ENCODE measurements at regions not wholly inside any gene's neighbourhood (a gene's known extent, or its start where the extent isn't known, plus 50 kb on each side); places are given as distances from the start of the nearest gene placed in this dataset.

DNA sequence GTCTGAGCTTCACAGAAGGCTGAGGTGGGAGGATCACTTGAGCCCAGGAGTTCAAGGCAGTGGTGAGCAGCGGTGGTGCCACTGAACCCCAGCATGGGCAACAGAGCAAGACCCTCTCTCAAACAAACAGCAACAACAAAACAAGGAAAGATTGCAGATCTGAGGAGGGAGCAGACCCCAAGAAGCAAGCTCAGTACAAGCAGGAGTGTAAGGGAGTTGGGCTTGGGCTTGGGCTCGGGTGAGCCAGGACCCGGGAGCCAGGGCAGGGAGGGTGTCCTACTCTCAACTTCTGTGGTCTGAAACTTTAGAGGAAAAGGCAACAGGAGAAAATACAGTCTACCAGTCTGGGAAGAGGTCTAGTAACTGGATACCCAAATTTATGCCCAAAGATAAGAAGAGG is 92.0 kb upstream of the RAB12 start:
- H3K9me3 ChIP-seq (ENCODE audit: low read depth): no peaks in the 10 kb centered on the region
- no peaks in the 10 kb centered on the region for H3K79me2 ChIP-seq (ENCODE audit: insufficient read depth)
- 61 to 80% methylated on average over 3 of the region's 3 CpGs for WGBS, 2 experiments (ENCODE audit: low coverage in 1 of 2, low lambda C conversion rate in 2 of 2, missing lambda C conversion rate in 2 of 2)
- TF ChIP-seq EZH2phosphoT487 (IDR thresholded peaks at IDR 0.05; ENCODE audit: insufficient read depth, low read depth) (no peak), EZH2 (IDR thresholded peaks at IDR 0.05; ENCODE audit: insufficient read depth, poor library complexity, severe bottlenecking) (no peak)
- H3K27ac ChIP-seq: no peak overlapping the region
- H3K4me3 ChIP-seq: no peak overlapping the region
- no peaks in the 10 kb centered on the region; the same call in 1 of the 2 replicates for H3K27me3 ChIP-seq (replicated peaks; ENCODE audit: insufficient read depth)
- in situ Hi-C loops (cut with MboI): no loop called here
- no peaks in the 10 kb centered on the region for H4K20me1 ChIP-seq (ENCODE audit: insufficient read depth)
- H3F3A ChIP-seq (ENCODE audit: insufficient read depth): no peaks in the 10 kb centered on the region
- H3K36me3 ChIP-seq (ENCODE audit: low read depth): no peaks in the 10 kb centered on the region
- DNase-seq: no peak
- no peak overlapping the region for H3K9ac ChIP-seq
- H2AFZ ChIP-seq: no peak overlapping the region
- H3K4me1 ChIP-seq (ENCODE audit: insufficient read depth): no peaks in the 10 kb centered on the region
- no peak overlapping the region for H3K4me2 ChIP-seq (ENCODE audit: unreplicated experiment)
- no peaks in the 10 kb centered on the region for H3K9me2 ChIP-seq (ENCODE audit: insufficient read depth)

- no peaks in the 10 kb centered on the region for H3K79me2 ChIP-seq (ENCODE audit: insufficient read depth)
- H3K9ac ChIP-seq: no peak overlapping the region
- H3F3A ChIP-seq (ENCODE audit: insufficient read depth): no peaks in the 10 kb centered on the region
- DNase-seq: no peak
- in situ Hi-C loops (cut with MboI): no loop called here
- WGBS, 2 experiments (ENCODE audit: low coverage in 1 of 2, low lambda C conversion rate in 2 of 2, missing lambda C conversion rate in 2 of 2): 13 to 16% methylated on average over 2 of the region's 2 CpGs
- H3K36me3 ChIP-seq (ENCODE audit: low read depth): no peaks in the 10 kb centered on the region
- H3K4me2 ChIP-seq (ENCODE audit: unreplicated experiment): no peak overlapping the region
- H3K9me3 ChIP-seq (ENCODE audit: low read depth): no peaks in the 10 kb centered on the region
- no peaks in the 10 kb centered on the region for H3K4me1 ChIP-seq (ENCODE audit: insufficient read depth)
- no peak overlapping the region for H3K4me3 ChIP-seq
- no peaks in the 10 kb centered on the region; the same call in none of the 2 replicates for H3K27me3 ChIP-seq (replicated peaks; ENCODE audit: insufficient read depth)
- no peak for TF ChIP-seq EZH2 (IDR thresholded peaks at IDR 0.05; ENCODE audit: insufficient read depth, poor library complexity, severe bottlenecking)
- no peak for TF ChIP-seq EZH2phosphoT487 (IDR thresholded peaks at IDR 0.05; ENCODE audit: insufficient read depth, low read depth)
- no peak overlapping the region for H3K27ac ChIP-seq
- no peaks in the 10 kb centered on the region for H3K9me2 ChIP-seq (ENCODE audit: insufficient read depth)
- no peak overlapping the region for H2AFZ ChIP-seq
- H4K20me1 ChIP-seq (ENCODE audit: insufficient read depth): no peaks in the 10 kb centered on the region
Observed at GRCh38 chr18:8519102-8519501, 90.1 kb upstream of the RAB12 start.

DNA sequence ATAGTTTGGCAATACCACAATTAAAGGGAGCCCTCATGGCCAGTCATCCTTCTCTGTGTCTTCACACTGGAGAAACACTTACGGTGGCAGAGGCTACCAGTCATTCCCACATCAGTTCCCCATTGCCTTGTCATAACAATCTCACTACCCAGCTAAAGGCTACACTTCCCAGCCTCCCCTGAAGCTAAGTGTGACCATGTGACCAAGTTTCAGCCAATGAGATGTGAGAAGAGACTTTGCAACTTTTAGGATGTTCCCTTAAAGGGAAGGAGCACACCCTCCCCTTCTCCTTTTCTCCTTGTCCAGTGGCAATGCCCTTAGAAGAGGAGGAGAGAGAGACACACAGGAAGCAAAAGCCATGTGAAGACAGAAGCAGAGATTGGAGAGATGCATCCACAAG is 89.0 kb upstream of the RAB12 start:
- H3K9ac ChIP-seq: no peak overlapping the region
- no peaks in the 10 kb centered on the region for H3K9me2 ChIP-seq (ENCODE audit: insufficient read depth)
- 41 to 65% methylated on average over 1 of the region's 1 CpG for WGBS, 2 experiments (ENCODE audit: low coverage in 1 of 2, low lambda C conversion rate in 2 of 2, missing lambda C conversion rate in 2 of 2)
- H3K27ac ChIP-seq: no peak overlapping the region
- no peak overlapping the region for H3K4me2 ChIP-seq (ENCODE audit: unreplicated experiment)
- TF ChIP-seq EZH2 (IDR thresholded peaks at IDR 0.05; ENCODE audit: insufficient read depth, poor library complexity, severe bottlenecking): no peak
- no peak for TF ChIP-seq EZH2phosphoT487 (IDR thresholded peaks at IDR 0.05; ENCODE audit: insufficient read depth, low read depth)
- no peaks in the 10 kb centered on the region for H3K4me1 ChIP-seq (ENCODE audit: insufficient read depth)
- H2AFZ ChIP-seq: no peak overlapping the region
- no peaks in the 10 kb centered on the region for H4K20me1 ChIP-seq (ENCODE audit: insufficient read depth)
- no peaks in the 10 kb centered on the region for H3K79me2 ChIP-seq (ENCODE audit: insufficient read depth)
- DNase-seq: no peak
- no peaks in the 10 kb centered on the region; the same call in none of the 2 replicates for H3K27me3 ChIP-seq (replicated peaks; ENCODE audit: insufficient read depth)
- no peak overlapping the region for H3K4me3 ChIP-seq
- no peaks in the 10 kb centered on the region for H3K9me3 ChIP-seq (ENCODE audit: low read depth)
- in situ Hi-C loops (cut with MboI): no loop called here
- no peaks in the 10 kb centered on the region for H3F3A ChIP-seq (ENCODE audit: insufficient read depth)
- H3K36me3 ChIP-seq (ENCODE audit: low read depth): no peaks in the 10 kb centered on the region

DNA sequence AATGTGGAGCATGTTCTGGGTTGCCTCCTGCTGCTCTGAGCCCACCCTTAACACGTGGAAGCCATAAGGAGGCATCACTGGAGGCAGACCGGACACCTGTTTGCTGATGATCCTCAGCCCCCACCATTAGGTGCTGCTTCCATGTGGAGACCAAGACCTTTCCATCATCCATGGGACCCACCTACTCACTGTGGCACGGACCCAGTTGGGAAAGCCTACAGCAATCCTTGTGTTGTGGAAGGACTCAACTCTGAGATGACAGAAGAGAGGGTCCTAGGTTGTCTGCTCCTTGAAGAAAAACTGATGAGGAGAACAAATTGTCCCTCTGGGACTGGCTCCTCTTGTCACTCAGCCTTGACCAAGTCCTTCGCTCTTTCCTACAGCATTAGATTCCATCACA is 86.5 kb upstream of the RAB12 start:
- no peaks in the 10 kb centered on the region for H3F3A ChIP-seq (ENCODE audit: insufficient read depth)
- H3K9ac ChIP-seq: no peak overlapping the region
- no peaks in the 10 kb centered on the region for H3K4me1 ChIP-seq (ENCODE audit: insufficient read depth)
- no peak overlapping the region for H3K4me2 ChIP-seq (ENCODE audit: unreplicated experiment)
- no peak for DNase-seq
- no peaks in the 10 kb centered on the region for H3K36me3 ChIP-seq (ENCODE audit: low read depth)
- no peaks in the 10 kb centered on the region for H3K79me2 ChIP-seq (ENCODE audit: insufficient read depth)
- H3K27me3 ChIP-seq (replicated peaks; ENCODE audit: insufficient read depth): no peaks in the 10 kb centered on the region; the same call in none of the 2 replicates
- no peaks in the 10 kb centered on the region for H3K9me2 ChIP-seq (ENCODE audit: insufficient read depth)
- H3K4me3 ChIP-seq: no peak overlapping the region
- in situ Hi-C loops (cut with MboI): no loop called here
- H2AFZ ChIP-seq: no peak overlapping the region
- H4K20me1 ChIP-seq (ENCODE audit: insufficient read depth): no peaks in the 10 kb centered on the region
- H3K27ac ChIP-seq: no peak overlapping the region
- no peaks in the 10 kb centered on the region for H3K9me3 ChIP-seq (ENCODE audit: low read depth)
- WGBS, 2 experiments (ENCODE audit: low coverage in 1 of 2, low lambda C conversion rate in 2 of 2, missing lambda C conversion rate in 2 of 2): 45 to 47% methylated on average over 4 of the region's 4 CpGs
- TF ChIP-seq EZH2 (IDR thresholded peaks at IDR 0.05; ENCODE audit: insufficient read depth, poor library complexity, severe bottlenecking): no peak
- TF ChIP-seq EZH2phosphoT487 (IDR thresholded peaks at IDR 0.05; ENCODE audit: insufficient read depth, low read depth): no peak

GRCh38 chr18:8525692-8526091 is 83.5 kb upstream of the RAB12 start:
- Histone ChIP-seq H3K4me1 (ENCODE audit: insufficient read depth) (no peaks in the 10 kb centered on the region), H3K79me2 (ENCODE audit: insufficient read depth) (no peaks in the 10 kb centered on the region), H3K9me3 (ENCODE audit: low read depth) (no peaks in the 10 kb centered on the region), H3K27ac (no peak overlapping the region), H3K36me3 (ENCODE audit: low read depth) (no peaks in the 10 kb centered on the region), H3K9me2 (ENCODE audit: insufficient read depth) (no peaks in the 10 kb centered on the region), H3K9ac (no peak overlapping the region), H3K4me2 (ENCODE audit: unreplicated experiment) (no peak overlapping the region), H3K4me3 (no peak overlapping the region), H3K27me3 (replicated peaks; ENCODE audit: insufficient read depth) (no peaks in the 10 kb centered on the region; the same call in none of the 2 replicates), H3F3A (ENCODE audit: insufficient read depth) (no peaks in the 10 kb centered on the region), H2AFZ (no peak overlapping the region), H4K20me1 (ENCODE audit: insufficient read depth) (no peaks in the 10 kb centered on the region)
- TF ChIP-seq EZH2phosphoT487 (IDR thresholded peaks at IDR 0.05; ENCODE audit: insufficient read depth, low read depth): no peak
- TF ChIP-seq EZH2 (IDR thresholded peaks at IDR 0.05; ENCODE audit: insufficient read depth, poor library complexity, severe bottlenecking): no peak
- DNase-seq: no peak
- in situ Hi-C loops (cut with MboI): no loop called here
- WGBS, 2 experiments (ENCODE audit: low coverage in 1 of 2, low lambda C conversion rate in 2 of 2, missing lambda C conversion rate in 2 of 2): 49 to 54% methylated on average over 6 of the region's 6 CpGs

Data from GM23248 (cell line).